NCI-H774 (cell line): ENCODE measurements at regions not wholly inside any gene's neighbourhood (a gene's known extent, or its start where the extent isn't known, plus 50 kb on each side); places are given as distances from the start of the nearest gene placed in this dataset.

Experiments
- DNase-seq: peaks from one replicate; lab custom pipeline; 2025; lab: John Stamatoyannopoulos, UW

DNA sequence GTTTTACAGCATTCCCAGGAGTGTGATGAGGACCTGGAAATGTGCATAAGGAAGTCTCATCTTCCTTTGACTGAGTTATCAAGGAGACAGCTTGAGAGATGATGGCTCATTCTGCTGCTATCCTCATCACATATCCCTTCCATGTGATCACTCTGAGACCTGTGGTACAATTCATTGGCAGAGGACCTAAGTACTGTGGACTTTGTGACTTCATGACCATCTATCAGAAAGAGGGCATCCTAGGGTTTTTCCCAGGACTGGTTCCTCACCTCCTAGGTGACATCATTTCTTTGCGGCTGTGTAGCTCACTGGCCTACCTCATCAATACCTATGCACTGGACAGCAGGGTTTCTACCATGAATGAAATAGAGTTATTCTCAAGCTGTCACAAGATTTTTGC lies 172.1 kb upstream of the PLEKHG7 start:
- no peak for DNase-seq

- DNase-seq = no peak
Observed at GRCh38 chr12:92529944-92530343, 172.8 kb upstream of the PLEKHG7 start.

DNA sequence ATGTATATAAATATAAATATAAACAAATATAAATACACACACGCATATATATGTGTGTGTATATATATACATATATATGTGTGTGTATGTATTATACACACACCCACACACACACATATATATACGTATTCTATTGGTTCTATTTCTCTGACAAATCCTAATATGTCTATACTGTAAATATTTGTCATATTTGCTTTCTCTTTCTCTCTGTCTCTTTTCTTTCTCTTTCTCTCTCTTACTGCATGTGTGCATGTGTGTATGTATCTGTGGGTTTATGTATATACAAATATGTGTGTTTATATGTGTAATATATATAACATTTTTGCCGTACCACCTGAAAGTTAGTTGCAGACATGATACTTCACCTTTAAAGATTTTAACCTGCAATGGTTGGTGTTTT lies 174.2 kb upstream of the PLEKHG7 start:
- no peak for DNase-seq

GRCh38 chr12:92528097-92528496 lies 174.7 kb upstream of the PLEKHG7 start:
- DNase-seq = no peak

GRCh38 chr12:92524489-92524888 lies 178.3 kb upstream of the PLEKHG7 start:
- DNase-seq = no peak

DNA sequence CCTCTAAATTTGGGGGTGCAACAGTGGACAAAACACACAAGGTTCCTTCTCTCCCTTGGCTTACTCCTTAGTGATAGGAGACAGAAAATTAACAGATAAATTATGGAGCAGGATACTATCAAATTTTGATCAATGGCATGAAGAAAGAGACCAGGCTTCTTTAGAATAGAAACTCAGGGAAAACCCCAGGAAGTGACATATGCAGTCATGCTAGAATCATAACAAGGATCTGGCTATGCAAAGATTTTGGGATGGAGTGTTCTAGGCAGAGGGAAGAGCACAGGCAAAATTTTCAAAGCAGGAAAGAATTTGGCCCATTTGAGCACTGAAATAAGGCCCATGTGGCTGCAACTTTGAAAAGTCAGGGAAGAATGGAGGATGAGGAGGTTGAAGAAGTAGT lies 182.3 kb upstream of the PLEKHG7 start:
- no peak for DNase-seq

- DNase-seq = no peak
Observed at GRCh38 chr12:92519284-92519683, 183.5 kb upstream of the PLEKHG7 start.

DNA sequence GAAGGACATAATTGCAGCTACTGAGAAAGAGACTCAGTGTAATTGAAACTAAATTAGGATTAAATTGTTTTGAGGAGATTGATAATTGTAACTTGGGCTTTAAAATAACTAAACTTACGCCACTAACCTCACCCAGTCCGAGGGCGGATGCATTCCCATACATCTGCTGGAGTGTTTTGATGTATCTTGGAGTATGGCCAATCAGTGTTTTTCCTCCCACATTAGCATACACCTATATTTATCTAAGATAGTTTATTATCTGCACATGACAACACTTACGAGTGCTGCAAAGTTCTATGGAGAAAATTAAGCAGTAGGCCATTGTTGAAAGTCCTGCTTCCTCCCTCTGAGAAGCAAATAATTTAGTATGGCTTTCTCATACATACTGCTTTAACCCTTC lies 184.7 kb upstream of the PLEKHG7 start:
- no peak for DNase-seq

GRCh38 chr12:92516277-92516600 lies 186.6 kb upstream of the PLEKHG7 start:
- no peak for DNase-seq

DNA sequence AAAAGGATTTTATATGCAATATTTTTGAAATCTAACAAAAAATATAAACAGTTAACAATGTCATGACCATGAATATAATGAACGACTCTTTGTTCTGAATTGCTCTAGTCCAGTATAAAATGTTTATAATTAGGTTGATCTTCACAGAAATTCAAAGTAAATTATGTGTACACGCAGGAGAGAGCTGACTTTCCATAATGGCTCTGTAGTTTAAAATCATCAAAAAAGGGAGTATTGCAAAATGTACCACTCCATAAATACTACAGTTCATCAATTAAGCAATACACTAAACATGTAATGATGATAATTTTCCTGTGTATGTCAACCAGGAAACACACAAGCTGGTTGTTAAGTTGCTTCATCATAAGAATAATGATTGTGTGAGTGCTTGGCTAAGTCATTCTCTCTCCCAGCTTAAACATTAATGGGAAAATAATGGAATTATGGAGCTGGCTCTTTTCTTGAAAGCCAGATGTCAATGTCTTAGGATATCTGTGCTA lies 189.5 kb upstream of the PLEKHG7 start:
- DNase-seq = no peak

- no peak for DNase-seq
Observed at GRCh38 chr12:92511786-92512185, 191.0 kb upstream of the PLEKHG7 start.

- no peak for DNase-seq
Observed at GRCh38 chr12:92509156-92509738, 193.5 kb upstream of the PLEKHG7 start.

DNA sequence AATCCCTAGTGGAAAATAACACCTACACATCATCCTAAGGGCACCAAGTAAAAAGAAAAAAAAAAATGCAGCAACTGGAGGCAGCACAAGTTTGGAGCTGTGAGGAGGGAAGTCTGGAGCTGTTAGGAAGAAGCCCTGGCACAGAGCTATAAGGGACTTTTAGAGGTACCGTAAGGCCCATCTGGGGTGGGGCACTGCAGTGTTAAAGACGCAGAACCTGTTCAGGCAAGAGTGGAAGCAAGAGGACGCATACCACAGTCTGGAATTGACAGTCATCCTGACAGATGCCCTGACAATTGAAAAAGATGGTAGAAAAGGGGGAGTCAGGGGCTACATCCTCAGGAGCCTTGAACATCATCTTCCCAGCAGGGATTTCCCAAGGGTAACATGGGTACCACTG lies 195.9 kb upstream of the PLEKHG7 start:
- no peak for DNase-seq

- peak; percentile 12 for DNase-seq
Observed at GRCh38 chr12:92506460-92506859, 196.3 kb upstream of the PLEKHG7 start.

- DNase-seq = peak; percentile 47
Observed at GRCh38 chr12:92505254-92506231, 197.2 kb upstream of the PLEKHG7 start.

- no peak for DNase-seq
Observed at GRCh38 chr12:92504594-92504981, 198.2 kb upstream of the PLEKHG7 start.

- peak; percentile 20 for DNase-seq
Observed at GRCh38 chr12:92503971-92504593, 198.7 kb upstream of the PLEKHG7 start.

GRCh38 chr12:92503029-92503931 lies 199.5 kb upstream of the PLEKHG7 start:
- peak; percentile 12 for DNase-seq

DNA sequence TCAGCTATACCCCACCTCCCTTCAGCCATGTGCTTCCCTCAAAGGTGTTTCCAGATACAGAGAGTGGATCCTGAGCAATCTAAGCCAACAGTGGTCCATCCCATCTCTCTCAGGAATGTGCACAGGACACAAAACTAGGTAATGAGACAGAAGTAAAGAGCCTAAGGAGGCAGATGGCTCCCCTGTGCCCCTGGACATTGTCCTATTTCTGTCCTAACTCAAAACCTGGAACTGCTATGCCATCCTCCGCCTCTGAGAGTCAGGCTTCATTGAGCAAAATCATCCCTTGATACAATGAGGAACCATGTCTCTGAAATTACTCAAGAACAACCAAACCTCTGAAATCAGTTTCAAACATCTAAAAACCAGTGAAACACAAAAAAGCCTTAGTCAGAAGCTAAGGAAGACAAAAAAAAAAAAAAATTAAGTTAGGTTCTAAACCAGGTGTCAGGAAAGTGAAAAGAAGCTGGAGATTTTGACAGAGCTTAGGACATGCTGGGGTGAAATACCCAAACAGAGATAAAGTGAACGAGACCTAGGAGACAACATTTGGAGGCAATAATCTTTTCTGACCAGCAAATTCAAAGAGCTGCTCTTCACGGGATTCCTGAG lies 200.3 kb upstream of the PLEKHG7 start:
- DNase-seq = no peak

DNA sequence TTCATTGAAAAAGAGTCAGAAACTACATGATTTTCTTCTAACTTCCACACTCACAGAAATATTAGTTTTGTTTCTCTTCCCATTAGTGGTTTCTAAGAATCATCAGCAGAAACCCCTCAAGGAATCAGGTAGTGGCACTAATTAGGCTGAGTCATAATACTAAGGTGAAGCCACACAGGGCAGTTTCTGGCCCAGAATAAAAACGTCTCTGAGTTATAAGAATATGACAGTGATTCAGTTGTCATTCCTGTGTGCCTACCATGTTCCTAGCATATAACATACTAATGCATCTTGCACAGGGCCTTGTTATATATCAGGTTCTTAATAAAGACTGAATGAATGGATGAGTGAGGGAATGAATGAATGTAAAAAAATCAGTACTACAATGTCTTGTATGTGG lies 206.0 kb upstream of the PLEKHG7 start:
- DNase-seq = no peak

- DNase-seq = no peak
Observed at GRCh38 chr12:92495108-92495507, 207.7 kb upstream of the PLEKHG7 start.

GRCh38 chr12:92493816-92494215 lies 209.0 kb upstream of the PLEKHG7 start:
- DNase-seq = no peak
